Osteoblast (primary cell): ENCODE measurements at regions not wholly inside any gene's neighbourhood (a gene's known extent, or its start where the extent isn't known, plus 50 kb on each side); places are given as distances from the start of the nearest gene placed in this dataset.

Source experiments
- DNase-seq: peaks from one replicate; pipeline ENCODE4 v3.0.0; 2011; ENCODE audit warnings: low spot score, mixed read lengths; ENCODE audit not compliant: insufficient read length; ENCODE audit errors: missing footprints
- H2AFZ ChIP-seq: 2 replicates; pipeline ENCODE4 v1.6.0; 2011; ENCODE audit warnings: mild to moderate bottlenecking, low read length
- H3K27ac ChIP-seq: 2 replicates; pipeline ENCODE4 v1.5.1; 2011; ENCODE audit warnings: mild to moderate bottlenecking, low read depth, low read length, moderate library complexity
- H3K27me3 ChIP-seq: 2 replicates; pipeline ENCODE4 v1.6.0; 2012; ENCODE audit warnings: mild to moderate bottlenecking, control low read depth, inconsistent platforms, low read length, moderate library complexity; ENCODE audit not compliant: insufficient read depth
- H3K36me3 ChIP-seq: 2 replicates; pipeline ENCODE4 v1.5.1; 2011; ENCODE audit warnings: mild to moderate bottlenecking, low read length, control low read depth, moderate library complexity; ENCODE audit not compliant: insufficient read depth
- H3K4me1 ChIP-seq: 2 replicates; pipeline ENCODE4 v1.5.1; 2011; ENCODE audit warnings: mild to moderate bottlenecking, low read length, control low read depth, moderate library complexity; ENCODE audit not compliant: insufficient read depth
- H3K4me2 ChIP-seq: 2 replicates; pipeline ENCODE4 v1.6.0; 2011; ENCODE audit warnings: mild to moderate bottlenecking, low read length; ENCODE audit not compliant: insufficient read depth
- H3K4me3 ChIP-seq: fragments of 200-600 bp; sonication (generic); 3 replicates; pipeline ENCODE4 v1.5.1; 2012; ENCODE audit warnings: mild to moderate bottlenecking, low read length, inconsistent platforms; ENCODE audit not compliant: insufficient read depth
- H3K79me2 ChIP-seq: 2 replicates; pipeline ENCODE4 v1.6.0; 2012; ENCODE audit warnings: mild to moderate bottlenecking, low read length, control low read depth, inconsistent platforms; ENCODE audit not compliant: insufficient read depth
- H3K9me3 ChIP-seq: 2 replicates; pipeline ENCODE4 v1.5.1; 2011; ENCODE audit warnings: low read depth, low read length, control low read depth
- H4K20me1 ChIP-seq: 2 replicates; pipeline ENCODE4 v1.6.0; 2012; ENCODE audit warnings: mild to moderate bottlenecking, low read length, control low read depth; ENCODE audit not compliant: insufficient read depth
- CTCF ChIP-seq: IDR thresholded peaks from 2 replicates; pipeline ENCODE4 v1.5.1; 2011; ENCODE audit warnings: mild to moderate bottlenecking, low read depth, low read length, moderate library complexity; ENCODE audit errors: extremely low read depth

DNA sequence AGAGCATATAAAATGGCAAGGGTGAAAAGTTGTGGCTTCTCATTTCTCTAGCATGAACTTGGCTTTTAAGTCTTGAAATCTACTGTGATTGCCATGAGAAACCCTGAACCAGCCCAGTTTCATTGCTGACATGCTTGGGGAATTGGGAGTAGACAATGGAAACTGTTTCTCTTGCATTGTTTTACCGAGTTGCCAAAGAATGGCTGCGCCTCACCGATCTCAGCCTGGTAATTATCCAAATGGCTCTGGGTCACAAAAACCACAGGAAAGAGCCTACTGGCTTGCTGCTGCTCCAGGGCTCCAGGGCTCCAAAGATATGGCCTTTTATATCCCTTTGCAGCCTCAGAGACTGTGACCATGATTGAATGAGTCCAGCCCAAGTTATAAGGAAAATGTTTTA, 310.4 kb upstream of the NT5C1B start:
- peaks cover 42% of the 10 kb centered on the region for H3K4me1 ChIP-seq
- DNase-seq, result no peak
- no peaks in the 10 kb centered on the region for H3K36me3 ChIP-seq
- H3K9me3 ChIP-seq, result no peaks in the 10 kb centered on the region
- peak overlapping the region; percentile 81 for H3K27ac ChIP-seq
- peak overlapping the region; percentile 19 for H3K4me2 ChIP-seq
- no peak overlapping the region for H3K4me3 ChIP-seq
- H4K20me1 ChIP-seq, result no peaks in the 10 kb centered on the region
- TF ChIP-seq CTCF, result no peak
- H3K27me3 ChIP-seq, result no peaks in the 10 kb centered on the region
- H3K79me2 ChIP-seq, result no peaks in the 10 kb centered on the region
- H2AFZ ChIP-seq, result peak overlapping the region; percentile 65

GRCh38 chr2:18898271-18898670, 308.9 kb upstream of the NT5C1B start:
- Histone ChIP-seq H2AFZ (no peak overlapping the region), H3K27ac (no peak overlapping the region), H3K79me2 (no peaks in the 10 kb centered on the region), H3K9me3 (no peaks in the 10 kb centered on the region), H3K4me3 (no peak overlapping the region), H3K4me1 (peaks cover 42% of the 10 kb centered on the region), H4K20me1 (no peaks in the 10 kb centered on the region), H3K36me3 (no peaks in the 10 kb centered on the region), H3K4me2 (no peak overlapping the region), H3K27me3 (no peaks in the 10 kb centered on the region)
- TF ChIP-seq CTCF, result no peak
- no peak for DNase-seq

DNA sequence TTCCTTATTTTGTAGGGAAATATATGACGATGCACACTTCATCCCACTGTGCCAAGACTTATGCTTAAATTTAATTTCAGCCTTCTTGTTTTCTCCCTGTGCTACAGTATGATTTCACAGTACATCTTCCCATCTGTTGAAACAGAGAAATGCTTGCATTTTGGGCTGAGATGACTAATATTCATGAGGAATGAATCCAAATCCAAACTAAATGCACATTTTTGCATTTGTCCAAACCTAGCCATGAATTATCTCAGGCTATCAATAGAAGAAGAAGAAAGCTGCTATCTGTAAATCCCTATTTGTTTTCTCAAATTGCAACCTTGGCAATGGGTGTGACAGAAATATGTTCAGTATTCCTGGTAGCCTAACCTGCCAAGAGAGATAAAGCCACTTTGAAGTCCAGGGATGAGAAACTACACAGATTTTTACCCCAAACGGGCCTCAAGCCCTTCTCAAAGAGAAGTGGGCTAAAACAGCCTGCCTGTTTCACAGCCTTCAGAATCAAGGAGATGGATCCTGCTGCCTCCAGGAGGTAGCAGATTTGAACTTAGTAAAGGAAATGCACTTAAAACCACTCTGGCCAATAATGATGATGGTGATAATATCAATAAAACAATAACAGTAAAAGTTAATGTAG, 306.9 kb upstream of the NT5C1B start:
- peaks cover 36% of the 10 kb centered on the region for H3K4me1 ChIP-seq
- no peaks in the 10 kb centered on the region for H3K36me3 ChIP-seq
- no peak for TF ChIP-seq CTCF
- H3K9me3 ChIP-seq, result no peaks in the 10 kb centered on the region
- no peak overlapping the region for H2AFZ ChIP-seq
- no peak for DNase-seq
- no peak overlapping the region for H3K4me3 ChIP-seq
- no peaks in the 10 kb centered on the region for H3K79me2 ChIP-seq
- no peaks in the 10 kb centered on the region for H3K27me3 ChIP-seq
- H3K27ac ChIP-seq, result no peak overlapping the region
- H4K20me1 ChIP-seq, result no peaks in the 10 kb centered on the region
- H3K4me2 ChIP-seq, result no peak overlapping the region

GRCh38 chr2:18891600-18892345, 302.4 kb upstream of the NT5C1B start:
- Histone ChIP-seq H3K27ac (no peak overlapping the region), H4K20me1 (no peaks in the 10 kb centered on the region)

More at GRCh38 chr2:18891600-18892345, 302.4 kb upstream of the NT5C1B start:
- H3K36me3 ChIP-seq, result no peaks in the 10 kb centered on the region
- peaks cover 5% of the 10 kb centered on the region for H3K4me1 ChIP-seq
- H3K4me3 ChIP-seq, result no peak overlapping the region
- no peak overlapping the region for H3K4me2 ChIP-seq
- no peak for TF ChIP-seq CTCF
- H3K9me3 ChIP-seq, result no peaks in the 10 kb centered on the region
- H2AFZ ChIP-seq, result no peak overlapping the region
- no peak for DNase-seq
- no peaks in the 10 kb centered on the region for H3K79me2 ChIP-seq
- H3K27me3 ChIP-seq, result no peaks in the 10 kb centered on the region
